Nephron (organoid): ENCODE measurements at regions not wholly inside any gene's neighbourhood (a gene's known extent, or its start where the extent isn't known, plus 50 kb on each side); places are given as distances from the start of the nearest gene placed in this dataset.

Experiments
- H3K27ac Mint-ChIP-seq, 3 experiments: 2 replicates each; pipeline ENCODE4 v1.8.0; 2020; ENCODE audit warnings: mixed read lengths in 3 of 3, mild to moderate bottlenecking in 2 of 3, moderate library complexity in 1 of 3
- H3K27me3 Mint-ChIP-seq: 2 replicates; pipeline ENCODE4 v1.8.0; 2021; ENCODE audit warnings: low read depth, mild to moderate bottlenecking, moderate library complexity, mixed read lengths
- H3K36me3 Mint-ChIP-seq: 2 replicates; pipeline ENCODE4 v1.8.0; 2020; ENCODE audit warnings: low read depth, mixed read lengths
- H3K4me1 Mint-ChIP-seq: 2 replicates; pipeline ENCODE4 v1.8.0; 2020; ENCODE audit warnings: mixed read lengths
- H3K4me3 Mint-ChIP-seq, 3 experiments: 2 replicates each; pipeline ENCODE4 v1.8.0; 2020; ENCODE audit warnings: mild to moderate bottlenecking in 3 of 3, mixed read lengths in 3 of 3, moderate library complexity in 2 of 3
- H3K9me3 Mint-ChIP-seq: 2 replicates; pipeline ENCODE4 v1.8.0; 2020; ENCODE audit warnings: mixed read lengths
- TF ChIP-seq, protein P1 (sequence below), 3 experiments: fragments of 200-600 bp; sonication (generic); IDR thresholded peaks; one replicate each; pipeline ENCODE4 v1.5.0; 2021; ENCODE audit warnings: antibody characterized with exemption in 3 of 3; ENCODE audit not compliant: unreplicated experiment in 3 of 3

DNA sequence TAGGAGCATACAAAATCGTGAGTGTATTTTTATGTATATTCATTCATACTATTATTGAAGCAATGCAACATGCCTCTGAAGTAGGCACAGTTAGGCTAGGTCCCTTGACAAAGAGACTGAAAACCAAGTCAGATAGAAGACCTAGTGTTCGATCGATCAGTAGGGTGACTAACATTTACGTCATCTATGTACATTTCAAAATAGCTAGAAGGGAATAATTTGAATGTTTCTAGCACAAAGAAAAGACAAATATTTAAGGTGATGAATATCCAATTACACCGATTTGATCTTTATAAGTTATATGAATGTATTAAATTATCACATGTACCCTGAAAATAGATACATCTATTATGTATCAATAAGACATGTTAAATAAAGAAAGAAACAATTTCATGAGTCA is 610.1 kb downstream of the TOX3 start:
- Mint-ChIP-seq H3K36me3 (no peaks in the 10 kb centered on the region), H3K4me1 (peaks cover 18% of the 10 kb centered on the region), H3K4me3 (no peak overlapping the region), H3K9me3 (peaks cover 2% of the 10 kb centered on the region), H3K27me3 (peaks cover 24% of the 10 kb centered on the region), H3K27ac (no peak overlapping the region)
- TF ChIP-seq, protein P1, sequence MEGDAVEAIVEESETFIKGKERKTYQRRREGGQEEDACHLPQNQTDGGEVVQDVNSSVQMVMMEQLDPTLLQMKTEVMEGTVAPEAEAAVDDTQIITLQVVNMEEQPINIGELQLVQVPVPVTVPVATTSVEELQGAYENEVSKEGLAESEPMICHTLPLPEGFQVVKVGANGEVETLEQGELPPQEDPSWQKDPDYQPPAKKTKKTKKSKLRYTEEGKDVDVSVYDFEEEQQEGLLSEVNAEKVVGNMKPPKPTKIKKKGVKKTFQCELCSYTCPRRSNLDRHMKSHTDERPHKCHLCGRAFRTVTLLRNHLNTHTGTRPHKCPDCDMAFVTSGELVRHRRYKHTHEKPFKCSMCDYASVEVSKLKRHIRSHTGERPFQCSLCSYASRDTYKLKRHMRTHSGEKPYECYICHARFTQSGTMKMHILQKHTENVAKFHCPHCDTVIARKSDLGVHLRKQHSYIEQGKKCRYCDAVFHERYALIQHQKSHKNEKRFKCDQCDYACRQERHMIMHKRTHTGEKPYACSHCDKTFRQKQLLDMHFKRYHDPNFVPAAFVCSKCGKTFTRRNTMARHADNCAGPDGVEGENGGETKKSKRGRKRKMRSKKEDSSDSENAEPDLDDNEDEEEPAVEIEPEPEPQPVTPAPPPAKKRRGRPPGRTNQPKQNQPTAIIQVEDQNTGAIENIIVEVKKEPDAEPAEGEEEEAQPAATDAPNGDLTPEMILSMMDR (IDR thresholded peaks at IDR 0.05; ENCODE audit: unreplicated experiment in 3 of 3) = no peak

DNA sequence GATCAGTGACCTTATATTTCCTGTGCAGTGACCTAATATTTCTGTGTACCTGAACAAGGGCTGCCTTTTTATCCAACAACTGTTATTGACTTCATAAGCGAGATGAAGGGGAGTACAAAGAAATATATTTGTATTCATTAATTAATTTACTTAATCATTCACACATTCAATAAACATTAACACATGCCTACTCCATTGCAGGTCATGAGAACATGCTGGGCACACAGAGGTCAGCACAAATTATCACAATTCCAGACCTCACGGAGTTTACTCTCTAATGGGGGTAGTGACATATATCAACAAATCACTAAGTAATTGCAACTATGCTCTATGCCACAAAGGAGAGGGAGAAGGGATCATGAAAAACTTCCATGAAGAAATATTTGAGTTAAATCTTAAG is 614.6 kb downstream of the TOX3 start:
- H3K4me1 Mint-ChIP-seq = no peaks in the 10 kb centered on the region
- TF ChIP-seq, protein P1 (IDR thresholded peaks at IDR 0.05; ENCODE audit: unreplicated experiment in 3 of 3) = no peak
- H3K4me3 Mint-ChIP-seq = no peak overlapping the region
- H3K27me3 Mint-ChIP-seq = peaks cover 36% of the 10 kb centered on the region
- no peak overlapping the region for H3K27ac Mint-ChIP-seq
- no peaks in the 10 kb centered on the region for H3K36me3 Mint-ChIP-seq
- peaks cover 2% of the 10 kb centered on the region for H3K9me3 Mint-ChIP-seq

DNA sequence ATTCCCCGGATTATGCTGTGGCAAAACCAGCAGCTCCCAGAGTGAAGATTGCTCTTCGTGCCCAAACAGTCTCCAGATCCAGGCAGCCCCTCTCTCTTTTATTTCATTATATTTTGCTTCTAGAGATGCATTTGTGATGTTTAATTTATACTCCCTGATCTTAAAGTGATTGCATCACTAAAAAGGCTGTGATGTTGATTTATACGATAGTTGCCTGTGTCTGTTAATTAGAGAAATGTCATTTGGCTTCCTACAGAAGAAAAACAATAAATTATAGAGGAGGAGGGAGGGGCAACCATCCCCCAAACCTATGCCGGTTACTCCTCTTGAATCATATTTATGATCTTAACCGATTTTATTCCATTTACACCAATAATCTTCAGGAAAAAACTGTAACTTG is 615.3 kb downstream of the TOX3 start:
- TF ChIP-seq, protein P1 (IDR thresholded peaks at IDR 0.05; ENCODE audit: unreplicated experiment in 3 of 3) = no peak
- Mint-ChIP-seq H3K9me3 (peaks cover 2% of the 10 kb centered on the region), H3K36me3 (no peaks in the 10 kb centered on the region), H3K4me3 (no peak overlapping the region), H3K27ac (no peak overlapping the region), H3K4me1 (no peaks in the 10 kb centered on the region), H3K27me3 (peaks cover 36% of the 10 kb centered on the region)

DNA sequence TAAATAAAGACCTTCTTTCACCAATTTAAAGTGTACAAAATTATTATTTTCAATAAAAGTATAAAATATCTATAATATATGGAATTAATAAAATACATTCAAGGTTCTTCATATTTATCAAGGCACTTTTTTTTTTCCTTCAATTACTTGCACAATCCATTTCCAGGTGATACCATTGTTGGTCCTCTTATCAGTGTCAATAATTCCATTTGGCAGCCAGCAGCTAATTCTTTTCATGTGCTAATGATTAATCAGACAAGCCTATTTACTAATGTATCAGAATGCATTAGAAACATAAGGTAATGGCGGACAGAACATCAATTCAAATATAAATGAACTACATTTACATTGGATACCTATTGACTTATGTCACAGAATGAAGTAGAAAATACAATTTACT is 622.2 kb downstream of the TOX3 start:
- no peak overlapping the region for H3K27ac Mint-ChIP-seq
- peaks cover 24% of the 10 kb centered on the region for H3K27me3 Mint-ChIP-seq

DNA sequence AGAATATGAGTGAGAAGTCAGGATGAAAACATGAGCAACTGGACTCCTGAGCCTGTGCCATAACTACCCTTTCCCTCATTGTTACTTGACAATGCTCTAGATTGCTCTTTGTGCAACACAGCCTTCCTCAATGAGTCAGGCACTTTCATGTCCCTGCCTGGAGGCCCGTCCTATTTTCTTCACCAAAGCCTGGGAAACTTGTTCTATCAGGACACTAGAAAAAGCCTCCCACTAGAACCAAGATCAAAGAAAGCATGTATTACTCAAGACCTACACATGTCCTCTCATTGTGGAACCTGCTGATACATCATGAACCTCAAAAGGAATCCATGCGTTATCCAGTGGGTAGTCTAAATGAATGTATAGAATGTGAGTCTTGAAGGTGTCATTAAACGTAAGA is 624.5 kb downstream of the TOX3 start:
- no peak overlapping the region for H3K27ac Mint-ChIP-seq
- H3K9me3 Mint-ChIP-seq = no peaks in the 10 kb centered on the region
- TF ChIP-seq, protein P1 (IDR thresholded peaks at IDR 0.05; ENCODE audit: unreplicated experiment in 3 of 3) = no peak
- no peaks in the 10 kb centered on the region for H3K36me3 Mint-ChIP-seq
- H3K27me3 Mint-ChIP-seq = peaks cover 13% of the 10 kb centered on the region
- no peaks in the 10 kb centered on the region for H3K4me1 Mint-ChIP-seq
- H3K4me3 Mint-ChIP-seq = no peak overlapping the region

More for the DNA sequence above, 622.2 kb downstream of the TOX3 start:
- no peaks in the 10 kb centered on the region for H3K9me3 Mint-ChIP-seq
- no peaks in the 10 kb centered on the region for H3K36me3 Mint-ChIP-seq
- no peaks in the 10 kb centered on the region for H3K4me1 Mint-ChIP-seq
- TF ChIP-seq, protein P1 (IDR thresholded peaks at IDR 0.05; ENCODE audit: unreplicated experiment in 3 of 3) = no peak
- H3K4me3 Mint-ChIP-seq = no peak overlapping the region

DNA sequence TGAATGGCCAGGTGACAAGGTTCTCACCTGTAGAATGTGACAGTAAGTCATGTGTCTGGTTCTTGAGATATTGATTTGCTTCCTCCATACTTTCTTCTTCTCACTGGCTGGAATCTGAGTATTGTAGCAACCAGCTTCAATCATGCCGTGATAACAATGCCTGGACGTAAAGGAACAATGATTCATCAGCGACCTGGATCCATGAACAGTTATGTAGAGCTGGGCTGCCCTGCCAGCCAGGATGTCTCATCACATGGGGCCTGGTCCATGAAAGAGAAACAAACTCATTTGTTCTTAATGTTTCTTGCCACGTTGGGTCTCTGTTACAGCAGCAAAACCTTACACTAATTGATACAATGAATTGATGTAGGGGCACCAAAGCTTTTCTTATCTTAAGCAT is 627.2 kb downstream of the TOX3 start:
- Mint-ChIP-seq H3K27me3 (peaks cover 17% of the 10 kb centered on the region), H3K27ac (no peak overlapping the region), H3K36me3 (no peaks in the 10 kb centered on the region), H3K4me3 (no peak overlapping the region), H3K4me1 (no peaks in the 10 kb centered on the region), H3K9me3 (no peaks in the 10 kb centered on the region)
- TF ChIP-seq, protein P1 (IDR thresholded peaks at IDR 0.05; ENCODE audit: unreplicated experiment in 3 of 3) = no peak
